ENCODE measurements at regions not wholly inside any gene's neighbourhood (a gene's known extent, or its start where the extent isn't known, plus 50 kb on each side); places are given as distances from the start of the nearest gene placed in this dataset.

DNA sequence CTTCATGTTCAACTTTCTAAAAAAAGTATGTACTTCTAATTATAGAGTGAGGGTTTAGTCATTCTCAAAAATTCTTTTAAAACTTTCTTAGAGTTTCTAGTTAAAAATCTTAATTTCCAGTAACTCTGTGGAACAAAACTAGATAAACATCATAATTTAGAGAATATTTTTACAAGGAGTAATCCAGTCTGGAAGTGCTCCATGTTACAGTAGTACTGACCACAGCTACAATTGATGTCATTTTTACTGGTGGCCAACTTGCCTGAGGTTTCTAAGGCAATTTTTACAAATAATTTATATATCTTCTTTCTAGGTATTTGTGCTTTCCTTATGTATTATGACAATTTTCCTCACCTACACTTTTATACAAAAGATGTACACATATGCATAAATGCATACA, 490.4 kb downstream of the CENPC start:
- Mint-ChIP-seq H3K4me1 (ENCODE audit: low read depth) (no peaks in the 10 kb centered on the region), H3K4me3 (no peak overlapping the region)
- no peak for DNase-seq

DNA sequence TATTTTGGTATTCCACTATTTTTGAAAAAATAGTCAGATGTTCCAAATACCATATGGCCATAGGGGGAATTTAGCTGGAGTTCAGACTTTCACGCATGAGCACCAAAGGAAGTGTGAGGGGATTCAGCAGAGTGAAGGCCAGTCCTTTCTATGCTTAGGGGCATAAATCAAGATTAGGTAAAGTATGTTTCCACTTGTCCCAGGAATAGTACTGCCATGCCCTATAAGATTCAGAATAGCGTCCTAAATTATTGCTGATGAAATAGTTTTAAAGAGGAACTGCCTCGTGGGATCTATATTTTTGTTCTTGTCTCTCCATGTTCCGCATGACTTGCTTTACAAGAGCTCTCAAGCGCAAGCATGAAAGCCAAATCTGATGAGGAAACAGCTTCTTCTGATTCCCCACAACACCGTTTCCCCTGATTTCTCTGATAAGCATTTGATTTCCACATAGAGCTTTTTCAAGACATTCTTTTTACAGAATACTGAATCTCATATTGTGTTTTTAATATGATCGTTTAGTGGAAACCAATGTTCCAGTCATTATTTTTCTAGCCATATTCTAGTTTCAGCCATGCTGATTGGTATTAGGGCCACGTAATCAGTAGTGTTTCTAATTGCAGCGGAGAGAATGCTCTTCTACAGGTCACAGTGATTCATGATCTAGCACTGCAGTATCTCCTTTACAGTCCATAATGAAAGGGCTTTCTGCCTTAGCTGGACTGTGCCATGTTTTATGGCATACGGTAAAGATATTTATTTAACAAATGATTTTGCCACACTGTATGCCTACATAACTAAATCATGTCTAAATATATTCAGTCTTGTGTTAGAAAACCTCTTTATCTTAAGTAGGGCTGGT, 492.3 kb downstream of the CENPC start:
- Mint-ChIP-seq H3K27ac (no peak overlapping the region), H3K36me3 (ENCODE audit: low read depth) (no peaks in the 10 kb centered on the region), H3K27me3 (ENCODE audit: insufficient read depth) (no peaks in the 10 kb centered on the region), H3K9me3 (peaks cover 17% of the 10 kb centered on the region; the same call in 1 of the 2 replicates), H3K4me1 (ENCODE audit: low read depth) (no peaks in the 10 kb centered on the region), H3K4me3 (no peak overlapping the region)
- TF ChIP-seq, protein P1, sequence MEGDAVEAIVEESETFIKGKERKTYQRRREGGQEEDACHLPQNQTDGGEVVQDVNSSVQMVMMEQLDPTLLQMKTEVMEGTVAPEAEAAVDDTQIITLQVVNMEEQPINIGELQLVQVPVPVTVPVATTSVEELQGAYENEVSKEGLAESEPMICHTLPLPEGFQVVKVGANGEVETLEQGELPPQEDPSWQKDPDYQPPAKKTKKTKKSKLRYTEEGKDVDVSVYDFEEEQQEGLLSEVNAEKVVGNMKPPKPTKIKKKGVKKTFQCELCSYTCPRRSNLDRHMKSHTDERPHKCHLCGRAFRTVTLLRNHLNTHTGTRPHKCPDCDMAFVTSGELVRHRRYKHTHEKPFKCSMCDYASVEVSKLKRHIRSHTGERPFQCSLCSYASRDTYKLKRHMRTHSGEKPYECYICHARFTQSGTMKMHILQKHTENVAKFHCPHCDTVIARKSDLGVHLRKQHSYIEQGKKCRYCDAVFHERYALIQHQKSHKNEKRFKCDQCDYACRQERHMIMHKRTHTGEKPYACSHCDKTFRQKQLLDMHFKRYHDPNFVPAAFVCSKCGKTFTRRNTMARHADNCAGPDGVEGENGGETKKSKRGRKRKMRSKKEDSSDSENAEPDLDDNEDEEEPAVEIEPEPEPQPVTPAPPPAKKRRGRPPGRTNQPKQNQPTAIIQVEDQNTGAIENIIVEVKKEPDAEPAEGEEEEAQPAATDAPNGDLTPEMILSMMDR (IDR thresholded peaks at IDR 0.05): no peak
- DNase-seq: no peak

More for the DNA sequence above, 490.4 kb downstream of the CENPC start:
- Mint-ChIP-seq H3K36me3 (ENCODE audit: low read depth) (no peaks in the 10 kb centered on the region), H3K27ac (no peak overlapping the region), H3K9me3 (peaks cover 16% of the 10 kb centered on the region), H3K27me3 (ENCODE audit: insufficient read depth) (no peaks in the 10 kb centered on the region)
- TF ChIP-seq, protein P1 (IDR thresholded peaks at IDR 0.05): no peak

DNA sequence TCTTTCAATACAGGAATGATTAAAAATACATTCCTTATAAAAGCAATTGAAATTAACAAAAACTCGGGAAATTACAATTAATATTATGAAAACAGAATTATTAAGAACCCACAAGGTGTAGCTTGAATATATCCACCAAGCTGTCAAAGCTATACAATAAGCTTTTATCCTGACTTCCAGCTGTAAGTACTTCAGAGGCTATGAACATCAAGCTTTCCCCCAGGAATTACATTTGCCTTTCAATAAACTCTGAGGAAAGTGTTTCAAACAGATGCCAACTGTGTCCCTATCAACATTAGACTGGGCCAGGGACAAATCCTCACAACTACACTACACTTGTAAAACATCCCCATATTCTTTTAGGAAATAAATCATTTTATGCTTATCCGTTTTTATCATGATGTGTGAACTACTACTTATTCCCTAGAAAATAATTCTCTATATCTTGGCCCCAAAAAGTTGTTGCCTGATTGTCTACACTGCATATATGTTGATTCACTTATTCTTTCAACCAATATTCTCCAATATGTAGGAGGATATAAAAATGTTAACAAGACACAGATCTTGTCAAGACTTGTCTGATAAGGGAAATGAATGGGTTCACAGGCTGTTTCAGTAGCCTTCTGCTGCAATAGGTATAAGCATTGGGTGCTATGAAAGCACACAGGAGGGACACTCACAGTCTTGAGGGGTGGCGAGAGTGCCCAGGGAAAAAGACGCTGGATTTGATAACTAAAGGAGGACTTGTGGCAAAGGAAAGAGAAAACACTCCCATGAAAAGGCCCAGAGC, 494.1 kb downstream of the CENPC start:
- peaks cover 32% of the 10 kb centered on the region for H3K9me3 Mint-ChIP-seq
- no peaks in the 10 kb centered on the region for H3K4me1 Mint-ChIP-seq (ENCODE audit: low read depth)

DNA sequence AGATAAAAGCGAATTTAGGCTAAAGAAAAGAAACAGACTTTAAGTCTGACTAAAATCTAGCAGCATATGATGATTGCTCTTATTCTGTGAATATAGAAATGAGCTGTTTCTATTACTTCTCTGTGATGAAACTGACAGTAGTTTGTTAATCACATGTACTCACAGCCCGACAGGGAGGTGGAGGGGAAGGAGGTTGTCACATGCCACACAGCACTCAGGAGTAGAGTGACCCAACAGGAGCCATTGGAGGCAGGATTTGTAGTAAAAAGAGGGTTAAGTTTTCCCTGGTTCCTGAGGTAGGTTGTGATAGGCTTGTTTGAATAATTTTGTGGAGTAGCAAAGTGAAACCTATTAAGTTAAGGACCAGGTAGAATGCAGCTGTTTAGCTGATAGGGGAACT, 495.9 kb downstream of the CENPC start:
- Mint-ChIP-seq H3K27ac (no peak overlapping the region), H3K4me1 (ENCODE audit: low read depth) (no peaks in the 10 kb centered on the region), H3K36me3 (ENCODE audit: low read depth) (no peaks in the 10 kb centered on the region), H3K27me3 (ENCODE audit: insufficient read depth) (no peaks in the 10 kb centered on the region), H3K9me3 (peaks cover 41% of the 10 kb centered on the region), H3K4me3 (no peak overlapping the region)
- no peak for DNase-seq
- TF ChIP-seq, protein P1 (IDR thresholded peaks at IDR 0.05): no peak

More for the DNA sequence above, 494.1 kb downstream of the CENPC start:
- no peaks in the 10 kb centered on the region for H3K27me3 Mint-ChIP-seq (ENCODE audit: insufficient read depth)
- H3K4me3 Mint-ChIP-seq: no peak overlapping the region
- no peak for DNase-seq
- TF ChIP-seq, protein P1 (IDR thresholded peaks at IDR 0.05): no peak
- no peak overlapping the region for H3K27ac Mint-ChIP-seq
- no peaks in the 10 kb centered on the region for H3K36me3 Mint-ChIP-seq (ENCODE audit: low read depth)

DNA sequence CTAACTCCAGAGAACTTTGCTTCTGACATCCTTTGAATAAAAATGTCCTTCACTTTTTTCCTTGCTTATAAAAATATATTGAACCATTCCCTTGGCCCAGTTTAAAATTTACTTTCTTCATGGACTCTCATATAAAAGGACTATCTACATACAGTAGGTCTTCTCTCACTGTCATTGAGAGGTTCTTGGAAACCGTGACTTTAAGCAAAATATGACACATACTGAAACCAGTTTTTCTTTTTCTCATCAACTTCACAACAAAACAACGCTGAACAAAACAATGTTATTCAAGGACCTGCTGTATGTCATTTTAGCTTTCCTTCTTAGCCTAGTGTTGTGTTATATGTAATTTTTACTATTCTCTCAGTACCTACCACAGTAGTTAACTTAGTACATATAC, 496.8 kb downstream of the CENPC start:
- Mint-ChIP-seq H3K4me1 (ENCODE audit: low read depth) (no peaks in the 10 kb centered on the region), H3K36me3 (ENCODE audit: low read depth) (no peaks in the 10 kb centered on the region), H3K9me3 (peaks cover 41% of the 10 kb centered on the region), H3K27ac (no peak overlapping the region), H3K27me3 (ENCODE audit: insufficient read depth) (no peaks in the 10 kb centered on the region), H3K4me3 (no peak overlapping the region)
- TF ChIP-seq, protein P1 (IDR thresholded peaks at IDR 0.05): no peak
- no peak for DNase-seq
